ENCODE measurements at regions not wholly inside any gene's neighbourhood (a gene's known extent, or its start where the extent isn't known, plus 50 kb on each side); places are given as distances from the start of the nearest gene placed in this dataset.
A peak's percentile ranks its signal among the peaks of the same experiment; 100 is the strongest.

GRCh38 chr18:64234321-64234720 is 85.4 kb upstream of the LINC00305 start:
- no peaks in the 10 kb centered on the region for H3K79me2 ChIP-seq (replicated peaks; ENCODE audit: insufficient read depth, low read length)
- H2AFZ ChIP-seq (ENCODE audit: low read depth, low read length): no peak overlapping the region
- peak overlapping the region; percentile 35 for H3K27ac ChIP-seq (ENCODE audit: low read length)
- H3K9ac ChIP-seq (ENCODE audit: low read length): no peak overlapping the region
- no peak for TF ChIP-seq SMC3 (conservative IDR thresholded peaks at IDR 0.05; ENCODE audit: poor library complexity)
- TF ChIP-seq RAD21 (conservative IDR thresholded peaks at IDR 0.05): no peak
- no peak for TF ChIP-seq POLR2AphosphoS5 (IDR thresholded peaks at IDR 0.05)
- TF ChIP-seq EP300 (conservative IDR thresholded peaks at IDR 0.05; ENCODE audit: poor library complexity, severe bottlenecking): no peak
- TF ChIP-seq TAF1 (IDR thresholded peaks at IDR 0.05; ENCODE audit: low read depth): no peak
- TF ChIP-seq REST (IDR thresholded peaks at IDR 0.05; ENCODE audit: borderline replicate concordance): no peak
- no peak for TF ChIP-seq CTCF (IDR thresholded peaks at IDR 0.05; ENCODE audit: poor library complexity, severe bottlenecking)
- TF ChIP-seq MXI1 (conservative IDR thresholded peaks at IDR 0.05; ENCODE audit: poor library complexity, severe bottlenecking): no peak
- no peak for TF ChIP-seq EZH2 (IDR thresholded peaks at IDR 0.05; ENCODE audit: borderline replicate concordance, insufficient read depth, low read length, poor library complexity, severe bottlenecking)
- H3K27me3 ChIP-seq (ENCODE audit: insufficient read depth, low read depth, low read length): no peaks in the 10 kb centered on the region
- H3K9me3 ChIP-seq (ENCODE audit: low read length): no peaks in the 10 kb centered on the region
- H3K4me3 ChIP-seq (ENCODE audit: low read length): no peak overlapping the region
- H3K36me3 ChIP-seq (ENCODE audit: insufficient read depth, low read length): no peaks in the 10 kb centered on the region
- no peaks in the 10 kb centered on the region for H3F3A ChIP-seq (ENCODE audit: insufficient read depth, low read length, poor library complexity, severe bottlenecking)
- no peaks in the 10 kb centered on the region for H3K9me2 ChIP-seq (ENCODE audit: insufficient read depth, low read length)
- no peaks in the 10 kb centered on the region for H4K20me1 ChIP-seq (ENCODE audit: insufficient read depth)
- no peak overlapping the region for H3K4me2 ChIP-seq (ENCODE audit: low read length)

GRCh38 chr18:64233851-64234250 is 85.0 kb upstream of the LINC00305 start:
- Histone ChIP-seq H3K27ac (ENCODE audit: low read length) (peak overlapping the region; percentile 35), H3F3A (ENCODE audit: insufficient read depth, low read length, poor library complexity, severe bottlenecking) (no peaks in the 10 kb centered on the region), H3K79me2 (replicated peaks; ENCODE audit: insufficient read depth, low read length) (no peaks in the 10 kb centered on the region)

More at GRCh38 chr18:64233851-64234250, 85.0 kb upstream of the LINC00305 start:
- Histone ChIP-seq H3K4me3 (ENCODE audit: low read length) (no peak overlapping the region), H3K9me2 (ENCODE audit: insufficient read depth, low read length) (no peaks in the 10 kb centered on the region), H3K9me3 (ENCODE audit: low read length) (no peaks in the 10 kb centered on the region), H3K36me3 (ENCODE audit: insufficient read depth, low read length) (no peaks in the 10 kb centered on the region), H4K20me1 (ENCODE audit: insufficient read depth) (no peaks in the 10 kb centered on the region), H3K9ac (ENCODE audit: low read length) (no peak overlapping the region), H2AFZ (ENCODE audit: low read depth, low read length) (no peak overlapping the region), H3K27me3 (ENCODE audit: insufficient read depth, low read depth, low read length) (no peaks in the 10 kb centered on the region), H3K4me2 (ENCODE audit: low read length) (no peak overlapping the region)
- TF ChIP-seq EP300 (conservative IDR thresholded peaks at IDR 0.05; ENCODE audit: poor library complexity, severe bottlenecking) (no peak), CTCF (IDR thresholded peaks at IDR 0.05; ENCODE audit: poor library complexity, severe bottlenecking) (no peak), MXI1 (conservative IDR thresholded peaks at IDR 0.05; ENCODE audit: poor library complexity, severe bottlenecking) (no peak), RAD21 (conservative IDR thresholded peaks at IDR 0.05) (no peak), REST (IDR thresholded peaks at IDR 0.05; ENCODE audit: borderline replicate concordance) (no peak), POLR2AphosphoS5 (IDR thresholded peaks at IDR 0.05) (no peak), EZH2 (IDR thresholded peaks at IDR 0.05; ENCODE audit: borderline replicate concordance, insufficient read depth, low read length, poor library complexity, severe bottlenecking) (no peak), TAF1 (IDR thresholded peaks at IDR 0.05; ENCODE audit: low read depth) (no peak), SMC3 (conservative IDR thresholded peaks at IDR 0.05; ENCODE audit: poor library complexity) (no peak)

Data from neural cell (in vitro differentiated cells).